Activated naive CD8-positive, alpha-beta T cell treated with anti-CD3 and anti-CD28 coated beads for 36 hours (primary cell): ENCODE measurements at regions not wholly inside any gene's neighbourhood (a gene's known extent, or its start where the extent isn't known, plus 50 kb on each side); places are given as distances from the start of the nearest gene placed in this dataset.

ENCODE experiments used
- DNase-seq: peaks from one replicate; pipeline ENCODE4 v3.0.0; 2021
- H3K27ac Mint-ChIP-seq: one replicate; pipeline ENCODE4 v1.8.0; 2022; ENCODE audit warnings: mild to moderate bottlenecking, moderate library complexity, mixed read lengths
- H3K27me3 Mint-ChIP-seq: one replicate; pipeline ENCODE4 v1.8.0; 2022; ENCODE audit warnings: mild to moderate bottlenecking, mixed read lengths
- H3K36me3 Mint-ChIP-seq: one replicate; pipeline ENCODE4 v1.8.0; 2021; ENCODE audit warnings: mild to moderate bottlenecking, mixed read lengths
- H3K4me1 Mint-ChIP-seq: one replicate; pipeline ENCODE4 v1.8.0; 2021; ENCODE audit warnings: mixed read lengths
- H3K4me3 Mint-ChIP-seq: one replicate; pipeline ENCODE4 v1.8.0; 2022; ENCODE audit warnings: mild to moderate bottlenecking, moderate library complexity, mixed read lengths
- H3K9me3 Mint-ChIP-seq: one replicate; pipeline ENCODE4 v1.8.0; 2022; ENCODE audit warnings: mixed read lengths

DNA sequence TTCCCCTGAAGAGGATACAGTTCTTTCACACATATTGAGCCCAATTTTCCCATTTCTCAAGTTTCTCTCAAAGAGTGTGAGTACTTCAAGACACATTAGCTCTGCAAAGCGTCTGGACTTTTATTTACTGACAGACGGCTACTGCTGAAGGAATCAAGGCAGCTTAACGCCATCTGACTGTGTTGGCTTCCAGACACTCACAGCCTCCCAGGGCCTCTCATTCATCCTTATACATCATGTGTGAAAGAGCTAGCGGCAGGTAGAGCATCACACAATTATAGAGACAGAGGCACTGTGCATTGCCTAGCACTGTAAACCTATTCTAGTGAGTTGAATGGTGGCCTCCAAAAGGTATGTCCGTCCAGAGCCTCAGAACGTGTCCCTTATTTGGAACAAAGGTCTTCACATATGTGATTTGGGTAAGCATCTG lies 284.1 kb upstream of the STT3B start:
- peaks cover 4% of the 10 kb centered on the region for H3K9me3 Mint-ChIP-seq
- no peak overlapping the region for H3K4me3 Mint-ChIP-seq
- peak overlapping the region; percentile 80 for H3K27ac Mint-ChIP-seq
- no peaks in the 10 kb centered on the region for H3K27me3 Mint-ChIP-seq
- DNase-seq = no peak
- peaks cover 4% of the 10 kb centered on the region for H3K36me3 Mint-ChIP-seq
- H3K4me1 Mint-ChIP-seq = peaks cover 51% of the 10 kb centered on the region

- Mint-ChIP-seq H3K4me1 (peaks cover 60% of the 10 kb centered on the region), H3K4me3 (no peak overlapping the region), H3K9me3 (peaks cover 10% of the 10 kb centered on the region), H3K36me3 (peaks cover 4% of the 10 kb centered on the region), H3K27me3 (no peaks in the 10 kb centered on the region), H3K27ac (peak overlapping the region; percentile 7)
- no peak for DNase-seq
Observed at GRCh38 chr3:31249545-31249944, 283.2 kb upstream of the STT3B start.

- H3K36me3 Mint-ChIP-seq = peaks cover 4% of the 10 kb centered on the region
- no peak overlapping the region for H3K4me3 Mint-ChIP-seq
- no peak for DNase-seq
- H3K4me1 Mint-ChIP-seq = peaks cover 57% of the 10 kb centered on the region
- peaks cover 10% of the 10 kb centered on the region for H3K9me3 Mint-ChIP-seq
- H3K27me3 Mint-ChIP-seq = no peaks in the 10 kb centered on the region
- H3K27ac Mint-ChIP-seq = peak overlapping the region; percentile 50
Observed at GRCh38 chr3:31250116-31250777, 282.5 kb upstream of the STT3B start.

- DNase-seq = no peak
- H3K27me3 Mint-ChIP-seq = no peaks in the 10 kb centered on the region
- H3K9me3 Mint-ChIP-seq = peaks cover 10% of the 10 kb centered on the region
- peaks cover 4% of the 10 kb centered on the region for H3K36me3 Mint-ChIP-seq
- peaks cover 57% of the 10 kb centered on the region for H3K4me1 Mint-ChIP-seq
- H3K27ac Mint-ChIP-seq = peak overlapping the region; percentile 50
- H3K4me3 Mint-ChIP-seq = no peak overlapping the region
Observed at GRCh38 chr3:31251083-31251482, 281.6 kb upstream of the STT3B start.

DNA sequence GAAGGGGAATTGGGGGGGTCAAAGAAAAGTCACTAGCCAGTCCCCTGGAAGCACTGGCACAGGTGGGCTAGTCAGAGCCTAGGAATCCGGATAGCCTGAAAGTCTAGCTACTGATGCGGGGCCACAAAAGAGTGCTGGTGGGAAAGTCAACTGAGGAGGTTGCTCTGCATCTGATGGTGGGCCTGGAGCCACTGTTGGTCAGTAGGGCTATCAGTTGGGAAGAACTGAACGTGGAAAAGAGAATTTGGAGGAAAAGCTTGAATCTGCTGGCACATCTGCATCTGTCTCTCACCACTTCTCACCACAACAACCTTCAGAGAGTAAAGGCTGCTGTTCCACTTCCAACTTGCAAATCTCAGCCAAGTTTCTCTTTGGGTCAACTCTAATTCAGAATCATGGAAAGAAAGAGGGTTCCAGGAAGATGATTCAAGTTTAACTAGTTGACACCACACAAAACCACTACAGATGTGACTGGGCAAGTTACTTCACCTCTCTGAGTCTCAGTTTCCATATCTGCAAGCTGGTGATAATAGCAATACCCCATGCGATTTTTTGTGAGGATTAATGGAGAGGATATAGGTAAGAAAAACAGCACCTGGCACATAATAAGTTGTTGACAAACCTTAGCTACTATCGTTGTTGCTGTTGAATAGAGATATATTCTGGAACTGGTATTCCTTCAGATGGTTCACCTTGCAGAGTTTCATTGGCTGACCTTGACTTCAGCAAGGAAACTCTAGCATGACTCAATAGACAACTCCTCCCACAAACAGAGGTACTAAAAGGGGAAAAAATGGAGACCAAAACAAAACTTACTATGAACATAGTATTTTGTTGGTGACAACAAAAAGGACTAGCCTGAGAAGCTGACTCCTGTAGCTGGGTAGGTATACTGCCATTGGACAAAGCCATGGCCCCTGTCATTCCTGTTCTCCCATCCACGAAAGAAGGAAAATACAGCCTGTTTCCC lies 280.2 kb upstream of the STT3B start:
- DNase-seq = no peak
- no peaks in the 10 kb centered on the region for H3K27me3 Mint-ChIP-seq
- H3K27ac Mint-ChIP-seq = peak overlapping the region; percentile 84
- peaks cover 4% of the 10 kb centered on the region for H3K36me3 Mint-ChIP-seq
- peaks cover 57% of the 10 kb centered on the region for H3K4me1 Mint-ChIP-seq
- peaks cover 10% of the 10 kb centered on the region for H3K9me3 Mint-ChIP-seq
- no peak overlapping the region for H3K4me3 Mint-ChIP-seq

- H3K4me3 Mint-ChIP-seq = peak overlapping the region; percentile 15
- H3K36me3 Mint-ChIP-seq = peaks cover 4% of the 10 kb centered on the region
- peaks cover 10% of the 10 kb centered on the region for H3K9me3 Mint-ChIP-seq
- peaks cover 47% of the 10 kb centered on the region for H3K4me1 Mint-ChIP-seq
- H3K27ac Mint-ChIP-seq = peak overlapping the region; percentile 84
- H3K27me3 Mint-ChIP-seq = no peaks in the 10 kb centered on the region
- no peak for DNase-seq
Observed at GRCh38 chr3:31253782-31254181, 278.9 kb upstream of the STT3B start.

- Mint-ChIP-seq H3K4me3 (no peak overlapping the region), H3K27me3 (no peaks in the 10 kb centered on the region), H3K4me1 (peaks cover 40% of the 10 kb centered on the region), H3K27ac (peak overlapping the region; percentile 84), H3K9me3 (peaks cover 10% of the 10 kb centered on the region), H3K36me3 (peaks cover 4% of the 10 kb centered on the region)
- DNase-seq = no peak
Observed at GRCh38 chr3:31254483-31254882, 278.2 kb upstream of the STT3B start.

- H3K27ac Mint-ChIP-seq = no peak overlapping the region
- no peak overlapping the region for H3K4me3 Mint-ChIP-seq
- peaks cover 34% of the 10 kb centered on the region for H3K4me1 Mint-ChIP-seq
- no peak for DNase-seq
- peaks cover 4% of the 10 kb centered on the region for H3K36me3 Mint-ChIP-seq
- no peaks in the 10 kb centered on the region for H3K27me3 Mint-ChIP-seq
- peaks cover 11% of the 10 kb centered on the region for H3K9me3 Mint-ChIP-seq
Observed at GRCh38 chr3:31255007-31255581, 277.6 kb upstream of the STT3B start.

DNA sequence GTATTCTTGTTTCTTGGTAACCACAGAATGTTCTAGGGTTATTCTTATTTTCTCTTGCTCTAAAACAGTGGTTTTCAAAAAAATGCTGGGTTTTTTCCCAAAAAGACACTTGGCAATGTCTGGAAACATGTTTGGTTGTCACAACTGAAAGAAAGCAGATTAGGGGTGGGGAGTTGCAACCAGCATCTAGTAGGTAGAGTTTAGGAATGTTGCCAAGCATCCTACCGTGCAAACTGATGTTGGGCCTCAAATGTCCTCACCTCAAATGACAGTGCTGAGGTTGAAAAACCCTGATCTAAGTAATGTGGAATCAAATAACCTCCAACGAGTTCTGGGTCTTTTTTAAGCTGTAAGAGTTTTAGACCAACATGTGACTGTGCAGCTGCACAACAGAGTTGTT lies 270.5 kb upstream of the STT3B start:
- Mint-ChIP-seq H3K27ac (no peak overlapping the region), H3K36me3 (no peaks in the 10 kb centered on the region), H3K27me3 (no peaks in the 10 kb centered on the region), H3K9me3 (peaks cover 6% of the 10 kb centered on the region), H3K4me1 (no peaks in the 10 kb centered on the region), H3K4me3 (no peak overlapping the region)
- DNase-seq = no peak

- H3K27me3 Mint-ChIP-seq = no peaks in the 10 kb centered on the region
- no peak for DNase-seq
- peaks cover 4% of the 10 kb centered on the region for H3K4me1 Mint-ChIP-seq
- H3K9me3 Mint-ChIP-seq = peaks cover 6% of the 10 kb centered on the region
- no peak overlapping the region for H3K4me3 Mint-ChIP-seq
- peaks cover 3% of the 10 kb centered on the region for H3K36me3 Mint-ChIP-seq
- H3K27ac Mint-ChIP-seq = no peak overlapping the region
Observed at GRCh38 chr3:31263897-31264296, 268.8 kb upstream of the STT3B start.

- Mint-ChIP-seq H3K36me3 (peaks cover 3% of the 10 kb centered on the region), H3K9me3 (peaks cover under 1% of the 10 kb centered on the region), H3K4me3 (no peak overlapping the region), H3K27me3 (no peaks in the 10 kb centered on the region), H3K27ac (no peak overlapping the region), H3K4me1 (peaks cover 4% of the 10 kb centered on the region)
- no peak for DNase-seq
Observed at GRCh38 chr3:31265646-31266428, 266.9 kb upstream of the STT3B start.

DNA sequence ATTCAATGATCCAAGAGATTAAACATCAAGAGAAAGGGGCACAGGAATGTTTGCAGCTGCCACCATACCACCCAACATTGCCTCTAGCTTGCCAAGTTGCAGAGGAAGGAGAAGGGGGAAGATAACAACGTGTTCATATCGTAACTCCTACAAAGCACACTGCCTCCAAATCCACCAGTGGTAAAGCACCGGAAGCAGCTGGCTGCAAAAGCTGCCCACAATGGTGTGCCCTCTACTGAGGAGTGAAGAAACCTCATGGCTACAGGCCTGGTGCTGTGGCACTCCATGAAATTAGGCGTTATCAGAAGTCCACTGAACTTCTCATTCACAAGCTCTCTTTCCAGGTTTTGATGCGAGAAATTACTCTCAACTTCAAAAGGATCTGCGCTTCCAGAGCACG lies 263.9 kb upstream of the STT3B start:
- H3K4me1 Mint-ChIP-seq = peaks cover 7% of the 10 kb centered on the region
- H3K27me3 Mint-ChIP-seq = no peaks in the 10 kb centered on the region
- no peak overlapping the region for H3K27ac Mint-ChIP-seq
- no peak overlapping the region for H3K4me3 Mint-ChIP-seq
- no peaks in the 10 kb centered on the region for H3K9me3 Mint-ChIP-seq
- no peak for DNase-seq
- peaks cover 3% of the 10 kb centered on the region for H3K36me3 Mint-ChIP-seq

DNA sequence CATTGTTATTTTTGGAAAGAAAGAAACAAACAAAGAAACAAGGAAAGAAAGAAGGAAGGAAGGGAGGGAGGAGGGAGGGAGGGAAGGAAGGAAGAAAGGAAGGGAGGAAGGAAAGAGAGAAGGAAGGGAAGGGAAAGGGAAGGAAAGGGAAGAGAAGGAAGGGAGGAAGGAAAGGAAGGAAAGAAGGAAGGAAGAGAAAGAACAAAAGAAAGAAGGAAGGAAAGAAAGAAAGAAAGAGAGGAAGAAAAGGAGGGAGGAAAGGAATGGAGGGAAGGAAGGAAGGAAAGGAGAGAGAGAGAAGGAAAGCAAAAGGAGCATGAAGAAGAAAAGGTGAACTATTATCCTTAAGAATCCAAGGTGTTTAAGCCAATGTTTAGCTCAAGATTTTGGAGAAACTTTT lies 262.7 kb upstream of the STT3B start:
- Mint-ChIP-seq H3K36me3 (peaks cover 3% of the 10 kb centered on the region), H3K27ac (no peak overlapping the region), H3K4me3 (no peak overlapping the region), H3K9me3 (no peaks in the 10 kb centered on the region), H3K27me3 (no peaks in the 10 kb centered on the region), H3K4me1 (peaks cover 7% of the 10 kb centered on the region)
- DNase-seq = no peak

DNA sequence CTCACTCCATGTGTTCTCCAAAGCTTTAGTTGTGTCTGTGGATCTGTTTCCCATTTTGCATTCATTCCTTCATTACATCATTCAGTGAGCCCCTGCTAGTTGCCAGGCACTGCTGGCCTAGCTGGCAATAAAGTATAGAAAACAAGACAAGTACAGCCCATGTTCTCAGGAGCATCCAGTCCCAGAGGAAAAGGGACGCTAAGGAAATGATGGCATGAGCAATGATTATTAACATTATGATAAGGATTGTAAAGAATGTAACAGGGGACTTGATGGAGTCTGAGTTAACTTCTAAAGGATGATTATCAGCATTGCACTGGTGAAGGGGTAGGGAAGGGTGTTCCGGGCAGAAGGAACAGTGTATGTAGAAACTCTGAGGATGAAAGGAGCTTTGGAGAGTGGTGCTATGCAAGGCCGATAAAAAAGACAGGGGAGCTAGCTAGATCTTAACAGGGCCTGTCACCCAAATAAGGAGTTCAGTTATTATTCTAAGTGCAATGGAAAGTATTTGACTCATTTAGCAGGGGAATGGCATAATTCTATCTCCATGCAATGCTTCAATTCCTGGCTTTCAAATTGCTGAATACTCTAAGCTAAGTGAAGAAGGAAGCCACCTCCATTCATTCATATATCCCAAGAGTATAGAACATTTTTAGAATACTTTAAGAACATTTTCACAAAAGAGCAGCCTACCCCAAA lies 258.2 kb upstream of the STT3B start:
- H3K36me3 Mint-ChIP-seq = no peaks in the 10 kb centered on the region
- H3K4me3 Mint-ChIP-seq = no peak overlapping the region
- no peak for DNase-seq
- H3K4me1 Mint-ChIP-seq = peaks cover 13% of the 10 kb centered on the region
- no peaks in the 10 kb centered on the region for H3K9me3 Mint-ChIP-seq
- no peak overlapping the region for H3K27ac Mint-ChIP-seq
- no peaks in the 10 kb centered on the region for H3K27me3 Mint-ChIP-seq
